KMS-11 (cell line): ENCODE measurements at regions not wholly inside any gene's neighbourhood (a gene's known extent, or its start where the extent isn't known, plus 50 kb on each side); places are given as distances from the start of the nearest gene placed in this dataset.
"Not testable (repeated sequence)": the region's sequence is repeated elsewhere in the genome, so short reads cannot be mapped to it uniquely, and the experiment has no call there.

Experiments
- H2AFZ ChIP-seq: fragments of 200-600 bp; sonication (generic); 2 replicates; pipeline ENCODE4 v1.6.1; 2016; ENCODE audit warnings: antibody characterized with exemption, mixed run types, low read depth
- H3K27ac ChIP-seq: fragments of 200-600 bp; sonication (generic); 2 replicates; pipeline ENCODE4 v1.6.1; 2016; ENCODE audit warnings: mild to moderate bottlenecking, mixed run types
- H3K27me3 ChIP-seq: fragments of 200-600 bp; sonication (generic); 2 replicates; pipeline ENCODE4 v1.6.1; 2017; ENCODE audit warnings: mild to moderate bottlenecking, low read depth, mixed run types, moderate library complexity; ENCODE audit not compliant: insufficient read depth
- H3K36me3 ChIP-seq: fragments of 200-600 bp; sonication (generic); 2 replicates; pipeline ENCODE4 v1.6.1; 2017; ENCODE audit warnings: mild to moderate bottlenecking, mixed run types; ENCODE audit not compliant: insufficient read depth
- H3K4me1 ChIP-seq: fragments of 200-600 bp; sonication (generic); 2 replicates; pipeline ENCODE4 v1.6.1; 2016; ENCODE audit warnings: mild to moderate bottlenecking, low read depth, mixed run types; ENCODE audit not compliant: poor library complexity, severe bottlenecking
- H3K4me2 ChIP-seq: fragments of 200-600 bp; sonication (generic); 2 replicates; pipeline ENCODE4 v1.7.0; 2016; ENCODE audit warnings: mild to moderate bottlenecking, mixed run types
- H3K4me3 ChIP-seq: fragments of 200-600 bp; sonication (generic); IDR thresholded peaks from 2 replicates; pipeline ENCODE4 v1.6.1; 2017; ENCODE audit warnings: low read depth, low read length, mixed read lengths; ENCODE audit not compliant: insufficient read depth
- H3K79me2 ChIP-seq: fragments of 200-600 bp; sonication (generic); 2 replicates; pipeline ENCODE4 v1.6.1; 2016; ENCODE audit warnings: low read depth, mixed run types; ENCODE audit not compliant: insufficient read depth
- H3K9ac ChIP-seq: fragments of 200-600 bp; sonication (generic); 2 replicates; pipeline ENCODE4 v1.6.1; 2016; ENCODE audit warnings: mild to moderate bottlenecking, mixed run types
- H4K20me1 ChIP-seq: fragments of 200-600 bp; sonication (generic); 2 replicates; pipeline ENCODE4 v1.6.1; 2016; ENCODE audit warnings: mild to moderate bottlenecking, mixed run types; ENCODE audit not compliant: insufficient read depth
- CTCF ChIP-seq: fragments of 200-600 bp; sonication (generic); conservative IDR thresholded peaks from 2 replicates; pipeline ENCODE4 v1.6.1; 2017; ENCODE audit warnings: low read depth, mild to moderate bottlenecking, antibody characterized with exemption, low read length, moderate library complexity, mixed read lengths

DNA sequence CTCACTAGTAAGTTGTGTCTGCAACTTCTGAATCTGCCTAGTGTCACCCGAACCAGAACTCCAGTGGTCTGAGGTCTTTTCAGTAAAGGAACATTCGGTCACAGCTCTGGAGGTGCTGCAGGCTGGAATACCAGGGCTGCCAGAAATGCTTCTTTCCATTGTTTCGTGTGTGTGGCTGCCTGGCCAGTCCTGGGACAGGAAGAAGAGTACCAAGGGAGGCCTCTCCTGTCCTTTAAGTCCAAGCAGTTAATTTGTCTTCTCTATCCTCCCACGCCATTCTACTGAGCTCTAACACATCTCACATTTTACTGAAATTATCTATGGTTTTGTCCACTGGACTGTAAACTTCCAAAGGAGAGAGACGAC, 196.0 kb downstream of the LNPK start:
- H3K4me2 ChIP-seq, result no peak overlapping the region
- H3K4me3 ChIP-seq, result no peak overlapping the region
- H3K27ac ChIP-seq, result no peak overlapping the region
- no peak overlapping the region for H3K9ac ChIP-seq
- no peaks in the 10 kb centered on the region for H3K36me3 ChIP-seq
- H2AFZ ChIP-seq, result no peak overlapping the region
- H4K20me1 ChIP-seq, result no peaks in the 10 kb centered on the region
- no peak for TF ChIP-seq CTCF
- H3K27me3 ChIP-seq, result no peaks in the 10 kb centered on the region
- H3K4me1 ChIP-seq, result no peaks in the 10 kb centered on the region
- no peaks in the 10 kb centered on the region for H3K79me2 ChIP-seq

GRCh38 chr2:175805442-175806124, 196.5 kb downstream of the LNPK start:
- no peak overlapping the region for H2AFZ ChIP-seq
- H3K4me1 ChIP-seq, result no peaks in the 10 kb centered on the region
- H3K36me3 ChIP-seq, result no peaks in the 10 kb centered on the region
- H3K27ac ChIP-seq, result no peak overlapping the region
- no peaks in the 10 kb centered on the region for H3K79me2 ChIP-seq
- H3K4me3 ChIP-seq, result no peak overlapping the region
- H3K9ac ChIP-seq, result no peak overlapping the region
- H3K4me2 ChIP-seq, result no peak overlapping the region
- no peaks in the 10 kb centered on the region for H4K20me1 ChIP-seq
- no peaks in the 10 kb centered on the region for H3K27me3 ChIP-seq
- no peak for TF ChIP-seq CTCF

GRCh38 chr2:175804122-175804521, 197.9 kb downstream of the LNPK start:
- H2AFZ ChIP-seq, result no peak overlapping the region
- no peak overlapping the region for H3K4me2 ChIP-seq
- H3K27me3 ChIP-seq, result no peaks in the 10 kb centered on the region
- no peak overlapping the region for H3K27ac ChIP-seq
- H3K4me3 ChIP-seq, result no peak overlapping the region
- no peaks in the 10 kb centered on the region for H3K79me2 ChIP-seq
- no peaks in the 10 kb centered on the region for H3K4me1 ChIP-seq
- no peak overlapping the region for H3K9ac ChIP-seq
- TF ChIP-seq CTCF, result no peak
- H3K36me3 ChIP-seq, result no peaks in the 10 kb centered on the region
- H4K20me1 ChIP-seq, result no peaks in the 10 kb centered on the region

DNA sequence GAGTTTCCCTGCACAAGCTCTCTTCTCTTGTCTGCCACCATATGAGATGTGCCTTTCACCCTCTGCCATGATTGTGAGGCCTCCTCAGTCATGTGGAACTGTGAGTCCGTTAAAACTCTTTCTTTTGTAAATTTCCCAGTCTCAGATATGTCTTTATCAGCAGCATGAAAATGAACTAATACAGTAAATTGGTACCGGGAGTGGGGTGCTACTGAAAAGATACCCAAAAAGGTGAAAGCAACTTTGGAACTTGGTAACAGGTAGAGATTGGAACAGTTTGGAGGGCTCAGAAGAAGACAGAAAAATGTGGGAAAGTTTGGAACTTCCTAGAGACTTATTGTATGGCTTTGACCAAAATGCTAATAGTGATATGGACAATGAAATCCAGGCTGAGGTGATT, 205.6 kb downstream of the LNPK start:
- H4K20me1 ChIP-seq, H3K79me2 ChIP-seq, H2AFZ ChIP-seq, H3K27me3 ChIP-seq, H3K9ac ChIP-seq, H3K27ac ChIP-seq, H3K4me2 ChIP-seq, H3K4me1 ChIP-seq, H3K4me3 ChIP-seq, H3K36me3 ChIP-seq: not testable (repeated sequence)

GRCh38 chr2:175793648-175794047, 208.4 kb downstream of the LNPK start:
- Histone ChIP-seq H3K4me3 (no peak overlapping the region), H3K4me2 (no peak overlapping the region), H2AFZ (no peak overlapping the region), H3K79me2 (no peaks in the 10 kb centered on the region), H3K27ac (no peak overlapping the region), H4K20me1 (no peaks in the 10 kb centered on the region), H3K36me3 (no peaks in the 10 kb centered on the region), H3K4me1 (no peaks in the 10 kb centered on the region), H3K27me3 (no peaks in the 10 kb centered on the region), H3K9ac (no peak overlapping the region)
- no peak for TF ChIP-seq CTCF
